Neuron (in vitro differentiated cells): ENCODE measurements at regions not wholly inside any gene's neighbourhood (a gene's known extent, or its start where the extent isn't known, plus 50 kb on each side); places are given as distances from the start of the nearest gene placed in this dataset.
A peak's percentile ranks its signal among the peaks of the same experiment; 100 is the strongest.

Source experiments
- H2AFZ ChIP-seq: one replicate; pipeline ENCODE4 v1.6.1; 2013; ENCODE audit warnings: low read depth, mild to moderate bottlenecking, inconsistent platforms, low read length, moderate library complexity
- H3K27me3 ChIP-seq: one replicate; pipeline ENCODE4 v1.6.1; 2013; ENCODE audit warnings: low read length; ENCODE audit not compliant: insufficient read depth
- H3K36me3 ChIP-seq: one replicate; pipeline ENCODE4 v1.6.1; 2013; ENCODE audit warnings: low read length; ENCODE audit not compliant: insufficient read depth
- H3K4me1 ChIP-seq: one replicate; pipeline ENCODE4 v1.6.1; 2013; ENCODE audit warnings: low read length; ENCODE audit not compliant: insufficient read depth
- H3K4me3 ChIP-seq: 2 replicates; pipeline ENCODE4 v1.5.1; 2013; ENCODE audit warnings: mild to moderate bottlenecking, low read length, moderate library complexity
- H3K9me3 ChIP-seq: one replicate; pipeline ENCODE4 v1.6.1; 2013; ENCODE audit warnings: low read length

GRCh38 chr13:64924401-64924800 lies 2305.7 kb downstream of the PCDH9 start:
- H3K27me3 ChIP-seq, result no peaks in the 10 kb centered on the region
- no peaks in the 10 kb centered on the region for H3K4me1 ChIP-seq
- no peaks in the 10 kb centered on the region for H3K9me3 ChIP-seq
- H3K4me3 ChIP-seq, result no peak overlapping the region
- H3K36me3 ChIP-seq, result no peaks in the 10 kb centered on the region
- no peak overlapping the region for H2AFZ ChIP-seq

GRCh38 chr13:64917566-64917965 lies 2312.6 kb downstream of the PCDH9 start:
- H2AFZ ChIP-seq, result no peak overlapping the region
- no peaks in the 10 kb centered on the region for H3K9me3 ChIP-seq
- H3K27me3 ChIP-seq, result no peaks in the 10 kb centered on the region
- no peak overlapping the region for H3K4me3 ChIP-seq
- no peaks in the 10 kb centered on the region for H3K36me3 ChIP-seq
- H3K4me1 ChIP-seq, result no peaks in the 10 kb centered on the region

- Histone ChIP-seq H3K36me3 (no peaks in the 10 kb centered on the region), H3K27me3 (no peaks in the 10 kb centered on the region), H2AFZ (no peak overlapping the region)
These were observed 2318.0 kb downstream of the PCDH9 start for GRCh38 chr13:64912141-64912540.

GRCh38 chr13:64910096-64910495 lies 2320.0 kb downstream of the PCDH9 start:
- Histone ChIP-seq H3K36me3 (no peaks in the 10 kb centered on the region), H3K4me3 (no peak overlapping the region), H2AFZ (no peak overlapping the region), H3K9me3 (no peaks in the 10 kb centered on the region), H3K4me1 (peaks cover 2% of the 10 kb centered on the region), H3K27me3 (no peaks in the 10 kb centered on the region)

More at GRCh38 chr13:64912141-64912540, 2318.0 kb downstream of the PCDH9 start:
- H3K4me1 ChIP-seq, result peaks cover 2% of the 10 kb centered on the region
- no peaks in the 10 kb centered on the region for H3K9me3 ChIP-seq
- no peak overlapping the region for H3K4me3 ChIP-seq

GRCh38 chr13:64909184-64909583 lies 2321.0 kb downstream of the PCDH9 start:
- Histone ChIP-seq H3K9me3 (no peaks in the 10 kb centered on the region), H3K36me3 (no peaks in the 10 kb centered on the region), H3K4me1 (peaks cover 2% of the 10 kb centered on the region), H2AFZ (no peak overlapping the region), H3K4me3 (no peak overlapping the region), H3K27me3 (no peaks in the 10 kb centered on the region)

- no peaks in the 10 kb centered on the region for H3K4me1 ChIP-seq
- H3K9me3 ChIP-seq, result no peaks in the 10 kb centered on the region
- no peaks in the 10 kb centered on the region for H3K27me3 ChIP-seq
- no peak overlapping the region for H3K4me3 ChIP-seq
- no peak overlapping the region for H2AFZ ChIP-seq
- no peaks in the 10 kb centered on the region for H3K36me3 ChIP-seq
These were observed 2330.1 kb downstream of the PCDH9 start for GRCh38 chr13:64900039-64900438.

- no peak overlapping the region for H2AFZ ChIP-seq
- no peak overlapping the region for H3K4me3 ChIP-seq
- no peaks in the 10 kb centered on the region for H3K36me3 ChIP-seq
- H3K9me3 ChIP-seq, result no peaks in the 10 kb centered on the region
- H3K27me3 ChIP-seq, result no peaks in the 10 kb centered on the region
- no peaks in the 10 kb centered on the region for H3K4me1 ChIP-seq
These were observed 2345.2 kb downstream of the PCDH9 start for GRCh38 chr13:64884976-64885375.

- H3K4me3 ChIP-seq, result no peak overlapping the region
- no peaks in the 10 kb centered on the region for H3K27me3 ChIP-seq
These were observed 2353.0 kb downstream of the PCDH9 start for GRCh38 chr13:64877176-64877575.

GRCh38 chr13:64871742-64872141 lies 2358.4 kb downstream of the PCDH9 start:
- no peaks in the 10 kb centered on the region for H3K4me1 ChIP-seq
- no peaks in the 10 kb centered on the region for H3K27me3 ChIP-seq
- H2AFZ ChIP-seq, result no peak overlapping the region
- no peak overlapping the region for H3K4me3 ChIP-seq
- no peaks in the 10 kb centered on the region for H3K36me3 ChIP-seq
- H3K9me3 ChIP-seq, result no peaks in the 10 kb centered on the region

More at GRCh38 chr13:64877176-64877575, 2353.0 kb downstream of the PCDH9 start:
- no peaks in the 10 kb centered on the region for H3K36me3 ChIP-seq
- H3K9me3 ChIP-seq, result no peaks in the 10 kb centered on the region
- H2AFZ ChIP-seq, result no peak overlapping the region
- no peaks in the 10 kb centered on the region for H3K4me1 ChIP-seq

- no peaks in the 10 kb centered on the region for H3K9me3 ChIP-seq
- no peaks in the 10 kb centered on the region for H3K36me3 ChIP-seq
- no peak overlapping the region for H2AFZ ChIP-seq
- H3K4me3 ChIP-seq, result no peak overlapping the region
- H3K4me1 ChIP-seq, result peaks cover 4% of the 10 kb centered on the region
- H3K27me3 ChIP-seq, result no peaks in the 10 kb centered on the region
These were observed 2360.6 kb downstream of the PCDH9 start for GRCh38 chr13:64869539-64869938.

GRCh38 chr13:64867856-64868255 lies 2362.3 kb downstream of the PCDH9 start:
- H3K27me3 ChIP-seq, result no peaks in the 10 kb centered on the region
- H3K9me3 ChIP-seq, result no peaks in the 10 kb centered on the region

GRCh38 chr13:64866331-64866730 lies 2363.8 kb downstream of the PCDH9 start:
- H3K36me3 ChIP-seq, result no peaks in the 10 kb centered on the region
- no peaks in the 10 kb centered on the region for H3K9me3 ChIP-seq
- peaks cover 4% of the 10 kb centered on the region for H3K4me1 ChIP-seq
- no peaks in the 10 kb centered on the region for H3K27me3 ChIP-seq
- H3K4me3 ChIP-seq, result no peak overlapping the region
- H2AFZ ChIP-seq, result peak overlapping the region; percentile 26

More at GRCh38 chr13:64867856-64868255, 2362.3 kb downstream of the PCDH9 start:
- Histone ChIP-seq H2AFZ (no peak overlapping the region), H3K36me3 (no peaks in the 10 kb centered on the region), H3K4me3 (no peak overlapping the region), H3K4me1 (peaks cover 4% of the 10 kb centered on the region)

- Histone ChIP-seq H3K4me1 (peaks cover 4% of the 10 kb centered on the region), H3K9me3 (no peaks in the 10 kb centered on the region), H3K36me3 (no peaks in the 10 kb centered on the region), H3K4me3 (no peak overlapping the region), H3K27me3 (no peaks in the 10 kb centered on the region), H2AFZ (no peak overlapping the region)
These were observed 2374.6 kb downstream of the PCDH9 start for GRCh38 chr13:64855506-64855905.

GRCh38 chr13:64850017-64850416 lies 2380.1 kb downstream of the PCDH9 start:
- Histone ChIP-seq H2AFZ (no peak overlapping the region), H3K9me3 (no peaks in the 10 kb centered on the region), H3K36me3 (no peaks in the 10 kb centered on the region), H3K4me3 (no peak overlapping the region), H3K4me1 (peaks cover 8% of the 10 kb centered on the region), H3K27me3 (no peaks in the 10 kb centered on the region)
